Fibroblast of mammary gland (primary cell): ENCODE measurements at regions not wholly inside any gene's neighbourhood (a gene's known extent, or its start where the extent isn't known, plus 50 kb on each side); places are given as distances from the start of the nearest gene placed in this dataset.

Source experiments
- DNase-seq: peaks from one replicate; pipeline ENCODE4 v3.0.0-alpha.2; 2010; ENCODE audit warnings: low read depth
- H3K4me3 ChIP-seq: 2 replicates; pipeline ENCODE4 v1.5.1; 2011; ENCODE audit warnings: low read depth, mild to moderate bottlenecking, low read length, moderate library complexity; ENCODE audit not compliant: control insufficient read depth
- CTCF ChIP-seq: conservative IDR thresholded peaks from 2 replicates; pipeline ENCODE4 v1.5.1; 2011; ENCODE audit warnings: low read depth, low read length, inconsistent platforms; ENCODE audit not compliant: control insufficient read depth, insufficient read depth

DNA sequence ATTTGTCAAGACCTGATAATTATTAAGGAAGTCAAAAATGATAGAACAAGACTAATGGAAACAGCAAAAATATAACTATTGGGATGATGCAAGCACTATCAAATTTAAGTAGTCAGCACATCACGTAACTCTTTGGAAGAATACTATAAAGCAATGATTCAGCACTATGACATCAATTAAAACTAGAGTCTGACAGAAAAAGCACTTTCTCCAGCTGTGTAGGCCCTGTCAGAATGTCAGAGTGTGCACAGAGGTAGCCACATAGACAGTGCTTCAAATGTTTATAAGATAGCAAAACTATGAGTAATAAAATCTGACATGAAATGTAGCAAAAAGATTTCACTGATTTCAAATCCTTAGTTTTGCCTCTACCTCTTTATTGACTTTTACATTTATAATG lies 1226.6 kb upstream of the ADGRL3 start:
- TF ChIP-seq CTCF = no peak
- H3K4me3 ChIP-seq = no peak overlapping the region
- no peak for DNase-seq

GRCh38 chr4:59979061-59979460 lies 1221.1 kb upstream of the ADGRL3 start:
- H3K4me3 ChIP-seq = no peak overlapping the region
- TF ChIP-seq CTCF = no peak
- DNase-seq = no peak

DNA sequence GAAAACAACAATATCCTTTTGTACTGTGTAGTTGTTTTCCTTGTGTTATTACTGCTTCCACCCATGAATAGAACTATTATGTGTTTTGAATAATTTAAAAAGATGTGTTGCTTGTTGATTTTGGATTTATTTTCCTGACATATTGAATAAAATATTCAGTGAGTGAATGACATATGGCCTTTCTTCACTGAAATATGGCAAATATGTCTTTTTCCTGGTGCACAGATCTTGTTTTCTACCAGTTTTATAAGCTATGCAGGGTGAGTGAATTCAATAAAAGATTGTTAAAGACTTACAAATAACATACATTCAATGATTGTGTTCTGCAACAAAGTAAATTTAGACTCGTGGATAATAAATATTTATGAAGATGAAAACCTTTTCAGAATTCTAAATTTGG lies 1216.3 kb upstream of the ADGRL3 start:
- H3K4me3 ChIP-seq = no peak overlapping the region
- no peak for DNase-seq
- no peak for TF ChIP-seq CTCF

DNA sequence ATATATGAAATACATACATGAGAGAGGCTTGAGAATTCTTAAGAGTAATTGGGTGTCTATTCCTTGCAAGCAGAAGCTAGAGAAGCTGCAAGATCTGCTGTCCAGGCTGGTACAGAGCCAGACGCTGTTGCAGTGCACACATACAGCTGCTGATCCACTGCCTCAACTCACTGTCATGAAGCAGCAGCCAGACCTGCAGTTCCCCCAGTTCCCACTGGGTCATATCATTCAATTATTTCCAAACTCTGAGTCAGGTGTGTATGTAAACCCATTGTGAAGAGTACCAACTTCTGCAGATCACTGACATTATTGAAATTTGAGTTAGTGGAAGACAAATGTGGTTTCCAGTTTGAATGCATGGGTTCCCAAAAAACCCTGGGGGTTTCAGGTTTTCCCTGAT lies 1212.8 kb upstream of the ADGRL3 start:
- DNase-seq = no peak
- no peak overlapping the region for H3K4me3 ChIP-seq
- no peak for TF ChIP-seq CTCF

GRCh38 chr4:59994118-59994517 lies 1206.0 kb upstream of the ADGRL3 start:
- no peak overlapping the region for H3K4me3 ChIP-seq
- TF ChIP-seq CTCF = no peak

DNA sequence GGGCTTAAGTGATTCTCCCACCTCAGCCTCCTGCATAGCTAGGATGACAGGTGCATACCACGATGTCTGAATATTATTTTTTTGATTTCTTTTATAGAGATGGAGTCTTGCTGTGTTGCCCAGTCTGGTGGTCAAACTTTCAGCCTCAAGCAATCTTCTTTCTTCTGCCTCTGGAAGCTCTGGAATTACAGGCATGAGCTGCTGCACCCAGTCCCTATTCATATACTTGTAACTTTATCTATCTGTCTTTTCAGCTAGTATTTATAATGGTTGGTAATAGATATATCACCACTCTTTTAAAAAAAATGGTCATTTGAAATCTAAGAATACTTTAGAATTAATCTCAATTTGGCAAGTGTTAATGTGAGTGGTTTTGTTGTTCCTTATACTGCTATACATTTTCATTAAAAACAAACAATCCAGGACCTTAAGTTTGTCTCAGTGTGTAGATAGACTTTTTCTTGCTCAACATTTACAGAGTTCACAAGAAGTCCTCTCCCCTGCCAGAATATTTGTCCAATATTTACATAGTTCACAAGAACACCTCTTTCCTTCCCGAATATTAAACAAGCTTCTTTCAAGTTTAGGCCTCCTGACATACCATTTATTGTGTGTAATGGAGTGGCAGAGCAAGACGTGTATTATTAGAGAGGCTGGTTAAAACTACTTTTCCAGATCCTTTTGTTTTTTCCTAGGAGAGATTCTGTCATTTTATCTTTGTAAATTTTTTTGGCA lies 1197.4 kb upstream of the ADGRL3 start:
- DNase-seq = no peak
- H3K4me3 ChIP-seq = no peak overlapping the region
- no peak for TF ChIP-seq CTCF

More at GRCh38 chr4:59994118-59994517, 1206.0 kb upstream of the ADGRL3 start:
- no peak for DNase-seq

- no peak for TF ChIP-seq CTCF
- DNase-seq = no peak
- no peak overlapping the region for H3K4me3 ChIP-seq
Measured at GRCh38 chr4:60013464-60014184, 1186.5 kb upstream of the ADGRL3 start.
